Left ventricle myocardium inferior (tissue), 1 donor: ENCODE measurements at regions not wholly inside any gene's neighbourhood (a gene's known extent, or its start where the extent isn't known, plus 50 kb on each side); places are given as distances from the start of the nearest gene placed in this dataset.

ENCODE experiments used
- DNase-seq: peaks from one replicate; pipeline ENCODE4 v3.0.0-alpha.2; 2020
- H3K27ac ChIP-seq: fragments of 200-600 bp; replicated peaks from 2 replicates; pipeline ENCODE4 v1.8.0; 2021
- H3K27me3 ChIP-seq: fragments of 200-600 bp; 2 replicates; pipeline ENCODE4 v1.8.0; 2021; ENCODE audit warnings: low read depth
- H3K36me3 ChIP-seq: fragments of 200-600 bp; 2 replicates; pipeline ENCODE4 v1.8.0; 2021
- H3K4me1 ChIP-seq: fragments of 200-600 bp; 2 replicates; pipeline ENCODE4 v1.8.0; 2021
- H3K4me3 ChIP-seq: fragments of 200-600 bp; 2 replicates; pipeline ENCODE4 v1.8.0; 2021; ENCODE audit warnings: mild to moderate bottlenecking, moderate library complexity
- H3K9me3 ChIP-seq: fragments of 200-600 bp; replicated peaks from 2 replicates; pipeline ENCODE4 v1.8.0; 2021
- intact Hi-C: fragments of 100-400 bp; cut with micrococcal nuclease; formaldehyde crosslinking; loops from one replicate; pipeline ENCODE4 v1.11.0; 2022
- TF ChIP-seq, protein P1 (sequence below): fragments of 200-600 bp; IDR thresholded peaks from 2 replicates; pipeline ENCODE4 v1.8.0; 2021; ENCODE audit warnings: antibody characterized with exemption, mild to moderate bottlenecking, borderline replicate concordance
- donor health status: DM: no; HTN: yes; CAD: no; lungs with severe emphysema.

DNA sequence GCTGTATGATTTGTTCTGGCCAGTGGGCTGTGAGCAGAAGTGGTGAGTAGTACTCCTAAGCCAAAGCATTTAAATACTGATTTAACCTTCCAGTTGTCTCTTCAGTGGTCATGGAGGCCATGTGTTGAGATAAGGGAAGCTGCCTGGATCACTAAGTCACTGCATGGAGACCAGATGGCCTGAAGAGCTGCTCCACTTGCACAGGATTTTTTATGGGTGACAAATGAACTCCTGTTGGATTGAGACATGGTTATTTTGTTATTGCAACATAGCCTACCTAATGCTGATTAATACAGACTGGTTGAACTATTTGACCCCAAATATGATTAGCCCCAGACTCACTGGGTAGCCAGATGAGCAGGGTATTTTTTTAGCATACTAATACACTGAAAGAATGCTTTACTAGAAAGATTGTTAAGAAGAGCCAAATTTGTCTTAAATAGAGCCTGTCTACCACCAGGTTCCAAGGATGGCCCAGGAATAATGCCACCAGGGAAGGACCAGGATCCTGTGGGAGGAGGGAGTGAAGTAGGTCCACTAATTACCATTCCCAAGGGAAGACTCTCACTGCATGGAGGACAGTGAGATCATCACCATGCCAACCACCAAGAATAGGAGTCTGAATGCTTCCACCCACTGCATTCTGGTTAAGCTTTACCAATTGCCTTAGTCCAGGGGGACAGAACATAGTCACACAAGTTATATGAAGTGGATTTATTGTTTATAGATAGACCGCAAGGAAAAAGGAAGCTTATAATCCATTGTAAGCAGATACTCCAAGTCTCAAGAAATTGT is 187.4 kb upstream of the IRX6 start:
- H3K9me3 ChIP-seq, result no peaks in the 10 kb centered on the region
- no peaks in the 10 kb centered on the region for H3K36me3 ChIP-seq
- no peak for DNase-seq
- intact Hi-C loops, result no loop called here
- H3K4me1 ChIP-seq, result no peaks in the 10 kb centered on the region
- TF ChIP-seq, protein P1, sequence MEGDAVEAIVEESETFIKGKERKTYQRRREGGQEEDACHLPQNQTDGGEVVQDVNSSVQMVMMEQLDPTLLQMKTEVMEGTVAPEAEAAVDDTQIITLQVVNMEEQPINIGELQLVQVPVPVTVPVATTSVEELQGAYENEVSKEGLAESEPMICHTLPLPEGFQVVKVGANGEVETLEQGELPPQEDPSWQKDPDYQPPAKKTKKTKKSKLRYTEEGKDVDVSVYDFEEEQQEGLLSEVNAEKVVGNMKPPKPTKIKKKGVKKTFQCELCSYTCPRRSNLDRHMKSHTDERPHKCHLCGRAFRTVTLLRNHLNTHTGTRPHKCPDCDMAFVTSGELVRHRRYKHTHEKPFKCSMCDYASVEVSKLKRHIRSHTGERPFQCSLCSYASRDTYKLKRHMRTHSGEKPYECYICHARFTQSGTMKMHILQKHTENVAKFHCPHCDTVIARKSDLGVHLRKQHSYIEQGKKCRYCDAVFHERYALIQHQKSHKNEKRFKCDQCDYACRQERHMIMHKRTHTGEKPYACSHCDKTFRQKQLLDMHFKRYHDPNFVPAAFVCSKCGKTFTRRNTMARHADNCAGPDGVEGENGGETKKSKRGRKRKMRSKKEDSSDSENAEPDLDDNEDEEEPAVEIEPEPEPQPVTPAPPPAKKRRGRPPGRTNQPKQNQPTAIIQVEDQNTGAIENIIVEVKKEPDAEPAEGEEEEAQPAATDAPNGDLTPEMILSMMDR, result no peak
- H3K27me3 ChIP-seq, result peaks cover 40% of the 10 kb centered on the region
- H3K4me3 ChIP-seq, result no peak overlapping the region
- no peak overlapping the region for H3K27ac ChIP-seq

DNA sequence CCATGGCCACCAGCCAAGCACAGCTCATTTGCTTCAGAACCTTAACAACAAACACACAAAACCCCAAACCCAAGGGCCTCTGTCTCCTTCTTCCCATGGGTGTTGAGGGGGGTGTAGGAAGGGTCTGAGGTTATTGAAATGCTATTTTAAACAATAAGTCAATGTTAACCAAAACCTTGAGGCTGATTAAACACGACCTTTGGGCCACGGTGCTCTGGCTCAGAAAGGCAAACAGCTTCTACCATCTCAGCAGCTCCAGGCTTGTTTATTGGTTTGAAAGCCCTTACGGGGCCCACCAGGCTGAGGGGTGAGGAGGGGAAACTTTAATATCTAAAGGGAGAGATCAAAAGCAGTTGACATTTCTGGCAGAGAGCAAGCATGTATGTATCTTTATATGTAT is 185.7 kb upstream of the IRX6 start:
- Histone ChIP-seq H3K27ac (no peak overlapping the region), H3K9me3 (no peaks in the 10 kb centered on the region), H3K4me3 (no peak overlapping the region), H3K36me3 (no peaks in the 10 kb centered on the region), H3K27me3 (peaks cover 23% of the 10 kb centered on the region), H3K4me1 (no peaks in the 10 kb centered on the region)
- intact Hi-C loops, result no loop called here
- DNase-seq, result no peak
- TF ChIP-seq, protein P1, result no peak

DNA sequence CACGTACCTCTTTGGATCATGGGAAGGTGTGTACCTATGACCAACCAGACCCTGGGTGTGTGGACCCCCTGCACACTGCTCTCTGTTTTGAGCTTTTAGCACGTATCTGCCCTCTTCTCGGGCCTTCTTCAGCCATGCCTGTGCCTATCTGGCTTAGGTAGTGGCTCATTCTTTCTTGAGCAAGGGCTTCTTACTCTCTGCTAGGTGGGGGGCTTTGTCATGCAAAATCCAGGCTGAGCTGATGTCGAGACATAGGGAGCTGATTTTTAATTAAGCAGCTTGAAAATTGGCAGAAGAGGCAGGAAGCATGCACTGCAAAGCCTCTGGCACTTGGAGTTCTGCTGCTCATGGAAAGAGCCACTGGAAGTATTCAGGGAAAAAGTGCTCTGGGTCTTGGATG is 181.6 kb upstream of the IRX6 start:
- intact Hi-C loops, result loop anchor here (10.0 kb wide), 1 partner anchor 1368 kb away; no protein-coding TSS in a partner anchor
- Histone ChIP-seq H3K27ac (no peak overlapping the region), H3K27me3 (peaks cover 20% of the 10 kb centered on the region), H3K36me3 (no peaks in the 10 kb centered on the region), H3K9me3 (no peaks in the 10 kb centered on the region), H3K4me1 (no peaks in the 10 kb centered on the region), H3K4me3 (no peak overlapping the region)
- TF ChIP-seq, protein P1, result no peak
- DNase-seq, result no peak

DNA sequence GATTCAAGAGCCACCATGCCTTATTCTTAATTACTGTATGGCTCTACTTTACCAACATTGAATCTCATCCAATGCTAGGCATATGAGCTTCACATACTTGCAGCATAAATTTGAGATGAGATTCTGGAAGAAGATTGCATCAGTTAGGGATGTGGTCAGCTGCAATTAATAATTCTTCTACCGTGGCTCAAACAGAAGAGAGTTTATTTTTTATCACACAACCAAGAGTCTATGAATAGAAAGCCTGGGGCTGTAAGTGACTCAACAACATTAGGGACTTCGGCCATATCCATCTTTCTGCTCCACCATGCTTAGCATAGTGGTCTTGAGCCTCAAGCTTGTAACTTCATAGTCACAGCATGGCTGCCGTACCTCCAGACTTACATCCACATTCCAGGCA is 179.4 kb upstream of the IRX6 start:
- Histone ChIP-seq H3K4me3 (no peak overlapping the region), H3K27ac (no peak overlapping the region), H3K27me3 (peaks cover 10% of the 10 kb centered on the region), H3K4me1 (no peaks in the 10 kb centered on the region), H3K9me3 (no peaks in the 10 kb centered on the region), H3K36me3 (no peaks in the 10 kb centered on the region)
- DNase-seq, result no peak
- TF ChIP-seq, protein P1, result no peak
- intact Hi-C loops, result loop anchor here (10.0 kb wide), 1 partner anchor 1370 kb away; no protein-coding TSS in a partner anchor

DNA sequence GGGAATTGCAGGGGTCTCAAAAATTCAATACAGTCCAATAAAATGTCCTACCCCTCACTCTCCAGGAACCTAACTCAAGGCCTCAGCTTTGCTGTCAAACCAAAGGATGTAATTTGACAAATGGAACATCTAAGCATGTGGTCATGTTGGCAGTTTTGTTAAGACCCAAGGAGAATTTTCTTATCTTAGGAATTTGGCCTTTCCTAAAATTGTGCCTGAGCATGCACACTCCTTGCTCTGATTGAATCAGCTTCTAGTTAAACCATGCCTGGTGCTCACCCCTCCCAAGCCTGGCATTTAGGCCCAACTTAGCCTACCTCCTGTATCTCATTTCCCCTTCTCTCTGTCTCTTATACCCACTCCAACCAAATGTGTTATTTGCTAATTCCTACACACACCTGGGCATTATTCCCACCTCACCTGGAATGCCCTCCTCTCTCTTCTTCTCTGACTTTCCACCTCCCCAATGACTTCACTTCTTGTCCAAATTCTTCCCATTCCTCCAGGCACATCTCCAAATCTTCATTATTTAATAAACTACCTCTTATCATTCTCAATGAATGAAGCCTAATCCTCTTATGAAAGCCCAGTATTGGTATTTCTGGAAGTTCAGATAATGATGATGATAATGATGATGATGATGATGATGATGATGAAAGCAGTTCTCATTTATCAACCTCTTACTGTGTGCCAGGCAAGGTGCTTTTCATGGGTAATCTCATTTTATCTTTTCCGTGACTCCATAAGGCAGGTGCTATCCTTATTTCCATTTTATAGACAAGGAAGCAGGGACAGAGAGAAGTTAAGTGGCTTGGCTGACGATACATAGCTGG is 178.0 kb upstream of the IRX6 start:
- TF ChIP-seq, protein P1, result no peak
- no peak for DNase-seq
- H3K27me3 ChIP-seq, result peaks cover 14% of the 10 kb centered on the region
- no peak overlapping the region for H3K4me3 ChIP-seq
- H3K9me3 ChIP-seq, result no peaks in the 10 kb centered on the region
- intact Hi-C loops, result loop anchor here (10.0 kb wide), 1 partner anchor 1371 kb away; no protein-coding TSS in a partner anchor
- no peaks in the 10 kb centered on the region for H3K36me3 ChIP-seq
- H3K27ac ChIP-seq, result no peak overlapping the region
- no peaks in the 10 kb centered on the region for H3K4me1 ChIP-seq
